GM23338 (cell line): ENCODE measurements at regions not wholly inside any gene's neighbourhood (a gene's known extent, or its start where the extent isn't known, plus 50 kb on each side); places are given as distances from the start of the nearest gene placed in this dataset.

Source experiments
- ATAC-seq: fragments of 200-7000 bp; cut with Tn5 transposase; 3 replicates; pipeline ENCODE4 v1.9.1; 2020
- DNase-seq: peaks from one replicate; pipeline ENCODE4 v3.0.0-alpha.2; 2015; ENCODE audit warnings: low spot score
- H2AFZ ChIP-seq: fragments of 200-600 bp; sonication (generic); 2 replicates; pipeline ENCODE4 v1.8.0; 2016; ENCODE audit warnings: antibody characterized with exemption, mild to moderate bottlenecking, moderate library complexity
- H3F3A ChIP-seq: fragments of 200-600 bp; sonication (generic); replicated peaks from 2 replicates; pipeline ENCODE4 v1.8.0; 2017; ENCODE audit warnings: antibody characterized with exemption, mixed run types, low read depth
- H3K27ac ChIP-seq: fragments of 200-600 bp; sonication (generic); 2 replicates; pipeline ENCODE4 v1.6.1; 2016; ENCODE audit warnings: low read depth
- H3K27me3 ChIP-seq: fragments of 200-600 bp; sonication (generic); 2 replicates; pipeline ENCODE4 v1.8.0; 2016; ENCODE audit warnings: mild to moderate bottlenecking, mixed run types, moderate library complexity; ENCODE audit not compliant: insufficient read depth
- H3K36me3 ChIP-seq: fragments of 200-600 bp; sonication (generic); 2 replicates; pipeline ENCODE4 v1.8.0; 2016; ENCODE audit warnings: mild to moderate bottlenecking; ENCODE audit not compliant: insufficient read depth
- H3K4me1 ChIP-seq: fragments of 200-600 bp; sonication (generic); 2 replicates; pipeline ENCODE4 v1.8.0; 2016; ENCODE audit warnings: mild to moderate bottlenecking, moderate library complexity; ENCODE audit not compliant: insufficient read depth
- H3K4me2 ChIP-seq: fragments of 200-600 bp; sonication (generic); 2 replicates; pipeline ENCODE4 v1.7.1; 2017; ENCODE audit warnings: mixed run types
- H3K4me3 ChIP-seq: fragments of 200-600 bp; sonication (generic); 2 replicates; pipeline ENCODE4 v1.6.1; 2016; ENCODE audit warnings: mixed run types
- H3K79me2 ChIP-seq: fragments of 200-600 bp; sonication (generic); replicated peaks from 2 replicates; pipeline ENCODE4 v1.8.0; 2017; ENCODE audit warnings: mild to moderate bottlenecking; ENCODE audit not compliant: insufficient read depth
- H3K9me2 ChIP-seq: fragments of 200-600 bp; sonication (generic); 2 replicates; pipeline ENCODE4 v1.8.0; 2017; ENCODE audit not compliant: insufficient read depth
- H4K20me1 ChIP-seq: fragments of 200-600 bp; sonication (generic); replicated peaks from 2 replicates; pipeline ENCODE4 v1.8.0; 2017; ENCODE audit warnings: mild to moderate bottlenecking; ENCODE audit not compliant: insufficient read depth
- H3K27ac Mint-ChIP-seq: 2 replicates; pipeline ENCODE4 v1.8.0; 2020; ENCODE audit warnings: inconsistent platforms, mild to moderate bottlenecking, moderate library complexity, mixed read lengths
- H3K27me3 Mint-ChIP-seq: 3 replicates; pipeline ENCODE4 v1.8.0; 2022; ENCODE audit warnings: low read depth, mild to moderate bottlenecking, moderate library complexity, mixed read lengths, inconsistent platforms; ENCODE audit not compliant: insufficient read depth, poor library complexity
- H3K36me3 Mint-ChIP-seq: 3 replicates; pipeline ENCODE4 v1.8.0; 2021; ENCODE audit warnings: low read depth, mild to moderate bottlenecking, inconsistent platforms, moderate library complexity, mixed read lengths
- H3K4me1 Mint-ChIP-seq: 3 replicates; pipeline ENCODE4 v1.8.0; 2020; ENCODE audit warnings: mild to moderate bottlenecking, inconsistent platforms, mixed read lengths
- H3K4me3 Mint-ChIP-seq: 3 replicates; pipeline ENCODE4 v1.8.0; 2021; ENCODE audit warnings: moderate library complexity, mild to moderate bottlenecking, inconsistent platforms, mixed read lengths
- H3K9me3 Mint-ChIP-seq: 3 replicates; pipeline ENCODE4 v1.8.0; 2020; ENCODE audit warnings: moderate library complexity, mild to moderate bottlenecking, inconsistent platforms, mixed read lengths
- CREB1 ChIP-seq: fragments of 250-450 bp; sonication (Bioruptor Pico); IDR thresholded peaks from 2 replicates; pipeline ENCODE4 v1.5.0; 2020; ENCODE audit warnings: low read depth, mild to moderate bottlenecking, moderate library complexity
- EZH2 ChIP-seq: fragments of 200-600 bp; sonication (generic); IDR thresholded peaks from one replicate; pipeline ENCODE4 v1.8.0; 2017; ENCODE audit warnings: antibody characterized with exemption, mild to moderate bottlenecking, low read depth; ENCODE audit not compliant: unreplicated experiment
- EZH2phosphoT487 ChIP-seq: fragments of 200-600 bp; sonication (generic); IDR thresholded peaks from one replicate; pipeline ENCODE4 v1.8.1; 2018; ENCODE audit warnings: antibody characterized with exemption; ENCODE audit not compliant: unreplicated experiment
- JUNB ChIP-seq: IDR thresholded peaks from one replicate; pipeline ENCODE4 v1.6.1; 2016; ENCODE audit warnings: antibody characterized with exemption; ENCODE audit not compliant: unreplicated experiment
- NANOG ChIP-seq: IDR thresholded peaks from 2 replicates; pipeline ENCODE4 v1.6.1; 2016; ENCODE audit warnings: antibody characterized with exemption, borderline replicate concordance
- POLR2AphosphoS5 ChIP-seq: IDR thresholded peaks from 2 replicates; pipeline ENCODE4 v1.6.1; 2016; ENCODE audit warnings: antibody characterized with exemption, low read depth
- STAT1 ChIP-seq: IDR thresholded peaks from one replicate; pipeline ENCODE4 v1.6.1; 2016; ENCODE audit warnings: antibody characterized with exemption; ENCODE audit not compliant: unreplicated experiment
- ZNF114 ChIP-seq: fragments of 250-450 bp; sonication (Bioruptor Pico); IDR thresholded peaks from 2 replicates; pipeline ENCODE4 v1.5.0; 2020; ENCODE audit warnings: mild to moderate bottlenecking, moderate library complexity
- ZNF331 ChIP-seq: fragments of 250-450 bp; sonication (Bioruptor Pico); IDR thresholded peaks from 2 replicates; pipeline ENCODE4 v1.5.0; 2020; ENCODE audit warnings: low read depth, mild to moderate bottlenecking, moderate library complexity
- TF ChIP-seq, protein P1 (sequence below), 2 experiments: fragments of 200-600 bp in 1 of 2; sonication (generic) in 1 of 2; conservative IDR thresholded peaks; 2 replicates each; pipeline versions ENCODE4 v1.5.1 to v1.6.1; 2016 to 2017; ENCODE audit warnings: antibody characterized with exemption in 2 of 2, low read depth in 2 of 2, mild to moderate bottlenecking in 2 of 2, moderate library complexity in 1 of 2
- TF ChIP-seq, protein P2 (sequence below): IDR thresholded peaks from 2 replicates; pipeline ENCODE4 v1.6.1; 2016; ENCODE audit warnings: antibody characterized with exemption
- TF ChIP-seq, protein P3 (sequence below): fragments of 250-450 bp; sonication (Bioruptor Pico); IDR thresholded peaks from 2 replicates; pipeline ENCODE4 v1.5.0; 2020; ENCODE audit warnings: mild to moderate bottlenecking, moderate library complexity

DNA sequence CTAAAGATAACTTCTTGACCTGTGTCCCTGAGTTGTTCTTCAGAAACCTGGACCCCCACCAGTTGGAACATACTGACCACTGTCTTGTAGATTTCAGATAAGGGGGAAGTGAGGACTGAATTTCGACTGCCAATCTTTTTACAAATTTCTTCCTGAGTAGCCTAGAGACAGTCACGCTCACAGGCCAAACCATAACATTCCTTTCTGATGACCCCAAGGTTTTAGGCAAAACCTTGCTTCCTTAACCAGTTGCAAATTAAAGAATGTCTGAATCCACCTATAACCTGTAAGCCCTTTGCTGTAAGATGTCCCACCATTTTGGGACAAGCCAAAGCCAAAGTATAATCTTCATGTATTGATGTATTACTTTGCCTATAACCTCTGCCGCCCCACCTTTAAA lies 306.9 kb downstream of the LRFN2 start:
- H3K4me3 ChIP-seq: no peak overlapping the region
- H3K4me1 Mint-ChIP-seq: peaks cover 18% of the 10 kb centered on the region
- H3K4me3 Mint-ChIP-seq: no peak overlapping the region
- no peak for DNase-seq
- no peaks in the 10 kb centered on the region; the same call in 2 of the 3 replicates for H3K9me3 Mint-ChIP-seq
- no peaks in the 10 kb centered on the region for H3K36me3 Mint-ChIP-seq
- no peaks in the 10 kb centered on the region for H4K20me1 ChIP-seq
- no peak overlapping the region for H3K27ac Mint-ChIP-seq
- H3K27me3 Mint-ChIP-seq: peaks cover 4% of the 10 kb centered on the region
- H3K79me2 ChIP-seq: no peaks in the 10 kb centered on the region
- peaks cover 7% of the 10 kb centered on the region; the same call in 1 of the 2 replicates for H3K4me1 ChIP-seq
- H3K9me2 ChIP-seq: peaks cover 23% of the 10 kb centered on the region
- no peaks in the 10 kb centered on the region for H3F3A ChIP-seq
- no peak overlapping the region for H2AFZ ChIP-seq
- no peaks in the 10 kb centered on the region for H3K27me3 ChIP-seq
- H3K27ac ChIP-seq: no peak overlapping the region
- ATAC-seq: no peak
- H3K36me3 ChIP-seq: no peaks in the 10 kb centered on the region
- H3K4me2 ChIP-seq: no peak overlapping the region
- TF ChIP-seq ZNF114 (CRISPR knock-in tag) (no peak), EZH2phosphoT487 (no peak), STAT1 (no peak), JUNB (no peak), CREB1 (CRISPR knock-in tag) (no peak), POLR2AphosphoS5 (no peak), NANOG (no peak), EZH2 (no peak), ZNF331 (no peak)
- TF ChIP-seq, protein P1, sequence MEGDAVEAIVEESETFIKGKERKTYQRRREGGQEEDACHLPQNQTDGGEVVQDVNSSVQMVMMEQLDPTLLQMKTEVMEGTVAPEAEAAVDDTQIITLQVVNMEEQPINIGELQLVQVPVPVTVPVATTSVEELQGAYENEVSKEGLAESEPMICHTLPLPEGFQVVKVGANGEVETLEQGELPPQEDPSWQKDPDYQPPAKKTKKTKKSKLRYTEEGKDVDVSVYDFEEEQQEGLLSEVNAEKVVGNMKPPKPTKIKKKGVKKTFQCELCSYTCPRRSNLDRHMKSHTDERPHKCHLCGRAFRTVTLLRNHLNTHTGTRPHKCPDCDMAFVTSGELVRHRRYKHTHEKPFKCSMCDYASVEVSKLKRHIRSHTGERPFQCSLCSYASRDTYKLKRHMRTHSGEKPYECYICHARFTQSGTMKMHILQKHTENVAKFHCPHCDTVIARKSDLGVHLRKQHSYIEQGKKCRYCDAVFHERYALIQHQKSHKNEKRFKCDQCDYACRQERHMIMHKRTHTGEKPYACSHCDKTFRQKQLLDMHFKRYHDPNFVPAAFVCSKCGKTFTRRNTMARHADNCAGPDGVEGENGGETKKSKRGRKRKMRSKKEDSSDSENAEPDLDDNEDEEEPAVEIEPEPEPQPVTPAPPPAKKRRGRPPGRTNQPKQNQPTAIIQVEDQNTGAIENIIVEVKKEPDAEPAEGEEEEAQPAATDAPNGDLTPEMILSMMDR (conservative IDR thresholded peaks at IDR 0.05; ENCODE audit: low read depth in 2 of 2): no peak
- TF ChIP-seq, protein P2, sequence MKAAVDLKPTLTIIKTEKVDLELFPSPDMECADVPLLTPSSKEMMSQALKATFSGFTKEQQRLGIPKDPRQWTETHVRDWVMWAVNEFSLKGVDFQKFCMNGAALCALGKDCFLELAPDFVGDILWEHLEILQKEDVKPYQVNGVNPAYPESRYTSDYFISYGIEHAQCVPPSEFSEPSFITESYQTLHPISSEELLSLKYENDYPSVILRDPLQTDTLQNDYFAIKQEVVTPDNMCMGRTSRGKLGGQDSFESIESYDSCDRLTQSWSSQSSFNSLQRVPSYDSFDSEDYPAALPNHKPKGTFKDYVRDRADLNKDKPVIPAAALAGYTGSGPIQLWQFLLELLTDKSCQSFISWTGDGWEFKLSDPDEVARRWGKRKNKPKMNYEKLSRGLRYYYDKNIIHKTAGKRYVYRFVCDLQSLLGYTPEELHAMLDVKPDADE: no peak
- TF ChIP-seq, protein P3, sequence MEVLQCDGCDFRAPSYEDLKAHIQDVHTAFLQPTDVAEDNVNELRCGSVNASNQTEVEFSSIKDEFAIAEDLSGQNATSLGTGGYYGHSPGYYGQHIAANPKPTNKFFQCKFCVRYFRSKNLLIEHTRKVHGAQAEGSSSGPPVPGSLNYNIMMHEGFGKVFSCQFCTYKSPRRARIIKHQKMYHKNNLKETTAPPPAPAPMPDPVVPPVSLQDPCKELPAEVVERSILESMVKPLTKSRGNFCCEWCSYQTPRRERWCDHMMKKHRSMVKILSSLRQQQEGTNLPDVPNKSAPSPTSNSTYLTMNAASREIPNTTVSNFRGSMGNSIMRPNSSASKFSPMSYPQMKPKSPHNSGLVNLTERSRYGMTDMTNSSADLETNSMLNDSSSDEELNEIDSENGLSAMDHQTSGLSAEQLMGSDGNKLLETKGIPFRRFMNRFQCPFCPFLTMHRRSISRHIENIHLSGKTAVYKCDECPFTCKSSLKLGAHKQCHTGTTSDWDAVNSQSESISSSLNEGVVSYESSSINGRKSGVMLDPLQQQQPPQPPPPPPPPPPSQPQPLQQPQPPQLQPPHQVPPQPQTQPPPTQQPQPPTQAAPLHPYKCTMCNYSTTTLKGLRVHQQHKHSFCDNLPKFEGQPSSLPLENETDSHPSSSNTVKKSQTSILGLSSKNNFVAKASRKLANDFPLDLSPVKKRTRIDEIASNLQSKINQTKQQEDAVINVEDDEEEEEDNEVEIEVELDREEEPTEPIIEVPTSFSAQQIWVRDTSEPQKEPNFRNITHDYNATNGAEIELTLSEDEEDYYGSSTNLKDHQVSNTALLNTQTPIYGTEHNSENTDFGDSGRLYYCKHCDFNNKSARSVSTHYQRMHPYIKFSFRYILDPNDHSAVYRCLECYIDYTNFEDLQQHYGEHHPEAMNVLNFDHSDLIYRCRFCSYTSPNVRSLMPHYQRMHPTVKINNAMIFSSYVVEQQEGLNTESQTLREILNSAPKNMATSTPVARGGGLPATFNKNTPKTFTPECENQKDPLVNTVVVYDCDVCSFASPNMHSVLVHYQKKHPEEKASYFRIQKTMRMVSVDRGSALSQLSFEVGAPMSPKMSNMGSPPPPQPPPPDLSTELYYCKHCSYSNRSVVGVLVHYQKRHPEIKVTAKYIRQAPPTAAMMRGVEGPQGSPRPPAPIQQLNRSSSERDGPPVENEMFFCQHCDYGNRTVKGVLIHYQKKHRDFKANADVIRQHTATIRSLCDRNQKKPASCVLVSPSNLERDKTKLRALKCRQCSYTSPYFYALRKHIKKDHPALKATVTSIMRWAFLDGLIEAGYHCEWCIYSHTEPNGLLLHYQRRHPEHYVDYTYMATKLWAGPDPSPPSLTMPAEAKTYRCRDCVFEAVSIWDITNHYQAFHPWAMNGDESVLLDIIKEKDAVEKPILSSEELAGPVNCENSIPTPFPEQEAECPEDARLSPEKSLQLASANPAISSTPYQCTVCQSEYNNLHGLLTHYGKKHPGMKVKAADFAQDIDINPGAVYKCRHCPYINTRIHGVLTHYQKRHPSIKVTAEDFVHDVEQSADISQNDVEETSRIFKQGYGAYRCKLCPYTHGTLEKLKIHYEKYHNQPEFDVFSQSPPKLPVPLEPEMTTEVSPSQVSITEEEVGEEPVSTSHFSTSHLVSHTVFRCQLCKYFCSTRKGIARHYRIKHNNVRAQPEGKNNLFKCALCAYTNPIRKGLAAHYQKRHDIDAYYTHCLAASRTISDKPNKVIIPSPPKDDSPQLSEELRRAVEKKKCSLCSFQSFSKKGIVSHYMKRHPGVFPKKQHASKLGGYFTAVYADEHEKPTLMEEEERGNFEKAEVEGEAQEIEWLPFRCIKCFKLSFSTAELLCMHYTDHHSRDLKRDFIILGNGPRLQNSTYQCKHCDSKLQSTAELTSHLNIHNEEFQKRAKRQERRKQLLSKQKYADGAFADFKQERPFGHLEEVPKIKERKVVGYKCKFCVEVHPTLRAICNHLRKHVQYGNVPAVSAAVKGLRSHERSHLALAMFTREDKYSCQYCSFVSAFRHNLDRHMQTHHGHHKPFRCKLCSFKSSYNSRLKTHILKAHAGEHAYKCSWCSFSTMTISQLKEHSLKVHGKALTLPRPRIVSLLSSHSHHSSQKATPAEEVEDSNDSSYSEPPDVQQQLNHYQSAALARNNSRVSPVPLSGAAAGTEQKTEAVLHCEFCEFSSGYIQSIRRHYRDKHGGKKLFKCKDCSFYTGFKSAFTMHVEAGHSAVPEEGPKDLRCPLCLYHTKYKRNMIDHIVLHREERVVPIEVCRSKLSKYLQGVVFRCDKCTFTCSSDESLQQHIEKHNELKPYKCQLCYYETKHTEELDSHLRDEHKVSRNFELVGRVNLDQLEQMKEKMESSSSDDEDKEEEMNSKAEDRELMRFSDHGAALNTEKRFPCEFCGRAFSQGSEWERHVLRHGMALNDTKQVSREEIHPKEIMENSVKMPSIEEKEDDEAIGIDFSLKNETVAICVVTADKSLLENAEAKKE: no peak
